GM12878 (cell line): ENCODE measurements at regions not wholly inside any gene's neighbourhood (a gene's known extent, or its start where the extent isn't known, plus 50 kb on each side); places are given as distances from the start of the nearest gene placed in this dataset.

Experiments
- ATAC-seq: fragments of 200-7000 bp; cut with Tn5 transposase; 3 replicates; pipeline ENCODE4 v1.9.1; 2020; ENCODE audit warnings: mild to moderate bottlenecking, moderate library complexity
- BruUV-seq: library from RNA; stranded (reverse); fragments of 400-500 nt; replicated peaks from 2 replicates; lab custom pipeline; 2021; lab: Mats Ljungman, UMichigan
- CTCF ChIA-PET: fragments of 300-600 bp; sonication (Branson Sonifier 250); formaldehyde crosslinking; extraction: SDS; loops from one replicate; lab custom pipeline; 2021; ENCODE audit warnings: inconsistent platforms; lab: Yijun Ruan, JAX
- POLR2A ChIA-PET: fragments of 350-600 bp; formaldehyde crosslinking; extraction: SDS; loops from one replicate; lab custom pipeline; 2021; ENCODE audit warnings: inconsistent platforms; lab: Charles Lee
- RAD21 ChIA-PET: fragments of 300-600 bp; sonication (Branson Sonifier 250); formaldehyde crosslinking; loops from one replicate; lab custom pipeline; 2023; ENCODE audit warnings: antibody characterized with exemption; ENCODE audit not compliant: unreplicated experiment; lab: Charles Lee
- SMC1A ChIA-PET: fragments of 300-600 bp; sonication (Branson Sonifier 250); formaldehyde crosslinking; loops from one replicate; lab custom pipeline; 2023; ENCODE audit not compliant: unreplicated experiment, uncharacterized antibody; lab: Charles Lee
- DNase-seq: peaks from one replicate; pipeline ENCODE4 v3.0.0-alpha.2; 2011; ENCODE audit warnings: low read depth, low spot score
- FAIRE-seq: peaks from 3 replicates; lab custom pipeline; 2011; peaks lifted over from hg19 to GRCh38; lab: Jason Lieb, UNC
- H2AFZ ChIP-seq: 2 replicates; pipeline ENCODE4 v1.6.0; 2011; ENCODE audit warnings: low read depth, low read length, control low read depth; ENCODE audit not compliant: control insufficient read depth
- H3K27ac ChIP-seq: 2 replicates; pipeline ENCODE4 v1.5.1; 2011; ENCODE audit warnings: control low read depth; ENCODE audit not compliant: control insufficient read depth, insufficient read depth
- H3K27me3 ChIP-seq, 2 experiments: replicated peaks in 1 of 2; 2 replicates each; pipeline versions ENCODE4 v1.6.0 to v1.6.1; 2011; ENCODE audit warnings: low read length in 1 of 2; ENCODE audit not compliant: control insufficient read depth in 2 of 2, insufficient read depth in 2 of 2
- H3K36me3 ChIP-seq, 2 experiments: 2 replicates each; pipeline ENCODE4 v1.5.1; 2011; ENCODE audit warnings: low read length in 1 of 2; ENCODE audit not compliant: control insufficient read depth in 2 of 2, insufficient read depth in 2 of 2
- H3K4me1 ChIP-seq: 2 replicates; pipeline ENCODE4 v1.6.1; 2011; ENCODE audit warnings: mild to moderate bottlenecking, low read length, moderate library complexity, mixed read lengths; ENCODE audit not compliant: control insufficient read depth, insufficient read depth
- H3K4me2 ChIP-seq: 2 replicates; pipeline ENCODE4 v1.6.0; 2011; ENCODE audit warnings: control low read depth; ENCODE audit not compliant: control insufficient read depth, insufficient read depth
- H3K4me3 ChIP-seq: fragments of 200-600 bp; sonication (generic); 2 replicates; pipeline ENCODE4 v1.5.1; 2016
- H3K79me2 ChIP-seq: 2 replicates; pipeline ENCODE4 v1.6.0; 2011; ENCODE audit warnings: low read length; ENCODE audit not compliant: control insufficient read depth, insufficient read depth
- H3K9ac ChIP-seq: 2 replicates; pipeline ENCODE4 v1.8.0; 2011; ENCODE audit warnings: low read length, control low read depth, mixed read lengths; ENCODE audit not compliant: control insufficient read depth, insufficient read depth
- H3K9me3 ChIP-seq: replicated peaks from 3 replicates; pipeline ENCODE4 v1.5.1; 2011; ENCODE audit warnings: mild to moderate bottlenecking, low read length; ENCODE audit not compliant: control insufficient read depth, insufficient read depth
- H4K20me1 ChIP-seq: 2 replicates; pipeline ENCODE4 v1.6.0; 2011; ENCODE audit not compliant: control insufficient read depth, insufficient read depth
- ASH2L ChIP-seq: fragments of 300-600, 200-600 bp; sonication (generic); IDR thresholded peaks from 2 replicates; pipeline ENCODE4 v1.6.1; 2017; ENCODE audit warnings: low read depth, mild to moderate bottlenecking, borderline replicate concordance
- CBFB ChIP-seq: IDR thresholded peaks from 2 replicates; pipeline ENCODE4 v1.6.1; 2016; ENCODE audit warnings: antibody characterized with exemption, low read depth
- DPF2 ChIP-seq: fragments of 450-650 bp; IDR thresholded peaks from 2 replicates; pipeline ENCODE4 v1.6.1; 2017; ENCODE audit warnings: mild to moderate bottlenecking
- EGR1 ChIP-seq, 2 experiments: IDR thresholded peaks; 1 replicate in 1 of 2; 2 replicates in 1 of 2; pipeline ENCODE4 v1.6.1; 2011 to 2012; ENCODE audit warnings: low read depth in 2 of 2, low read length in 2 of 2, borderline replicate concordance in 1 of 2, mild to moderate bottlenecking in 1 of 2, moderate library complexity in 1 of 2
- FOS ChIP-seq: IDR thresholded peaks from 3 replicates; pipeline ENCODE4 v1.6.1; 2011; ENCODE audit warnings: borderline replicate concordance; ENCODE audit not compliant: insufficient read length; ENCODE audit errors: extremely low read depth
- FOXM1 ChIP-seq: IDR thresholded peaks from 2 replicates; pipeline ENCODE4 v1.6.1; 2012; ENCODE audit warnings: low read depth, mild to moderate bottlenecking, inconsistent platforms, low read length, moderate library complexity
- GABPA ChIP-seq: IDR thresholded peaks from 2 replicates; pipeline ENCODE4 v1.6.1; 2014; ENCODE audit warnings: antibody characterized with exemption, low read depth, mild to moderate bottlenecking, inconsistent platforms
- NFXL1 ChIP-seq: fragments of 450-650 bp; IDR thresholded peaks from 2 replicates; pipeline ENCODE4 v1.6.1; 2017; ENCODE audit warnings: antibody characterized with exemption, mild to moderate bottlenecking, borderline replicate concordance
- RB1 ChIP-seq: fragments of 450-650 bp; formaldehyde crosslinking; IDR thresholded peaks from 2 replicates; pipeline ENCODE4 v1.6.1; 2017; ENCODE audit warnings: mild to moderate bottlenecking, borderline replicate concordance
- RELB ChIP-seq: fragments of 450-650 bp; IDR thresholded peaks from 2 replicates; pipeline ENCODE4 v1.6.1; 2017; ENCODE audit warnings: low read depth, mild to moderate bottlenecking, moderate library complexity
- RFX5 ChIP-seq: IDR thresholded peaks from 2 replicates; pipeline ENCODE4 v1.6.1; 2011; ENCODE audit warnings: low read depth, low read length, improper control_type of control experiment
- STAT1 ChIP-seq: fragments of 450-650 bp; conservative IDR thresholded peaks from 2 replicates; pipeline ENCODE4 v1.6.1; 2014; ENCODE audit warnings: antibody characterized with exemption, mild to moderate bottlenecking
- TBL1XR1 ChIP-seq: IDR thresholded peaks from 2 replicates; pipeline ENCODE4 v1.6.1; 2012; ENCODE audit warnings: low read depth, low read length, improper control_type of control experiment
- WGBS: methylation state at CpG from one replicate; pipeline ENCODE4 v1.1.6; 2016; ENCODE audit warnings: low lambda C conversion rate; ENCODE audit not compliant: insufficient replicate concordance, insufficient coverage; ENCODE audit errors: missing lambda C conversion rate; 5-methylcytosine and 5-hydroxymethylcytosine counted together
- in situ Hi-C: fragments of 300-500 bp; cut with MboI; formaldehyde crosslinking; loops from 9 replicates; pipeline ENCODE4 v1.14.3; 2018; ENCODE audit warnings: mixed read lengths
- intact Hi-C: fragments of 100-400 bp; cut with micrococcal nuclease; formaldehyde crosslinking; loops from one replicate; pipeline ENCODE4 v1.14.2; 2022; ENCODE audit not compliant: unreplicated experiment
- TF ChIP-seq, protein P1 (sequence below): IDR thresholded peaks from 2 replicates; pipeline ENCODE4 v1.6.1; 2011; ENCODE audit warnings: low read depth, low read length, improper control_type of control experiment, borderline replicate concordance

- H3K27ac ChIP-seq, result no peak overlapping the region
- WGBS, result 20% methylated on average over 2 of the region's 2 CpGs
These were observed 334.5 kb upstream of the MMADHC start for GRCh38 chr2:149921911-149922616.

DNA sequence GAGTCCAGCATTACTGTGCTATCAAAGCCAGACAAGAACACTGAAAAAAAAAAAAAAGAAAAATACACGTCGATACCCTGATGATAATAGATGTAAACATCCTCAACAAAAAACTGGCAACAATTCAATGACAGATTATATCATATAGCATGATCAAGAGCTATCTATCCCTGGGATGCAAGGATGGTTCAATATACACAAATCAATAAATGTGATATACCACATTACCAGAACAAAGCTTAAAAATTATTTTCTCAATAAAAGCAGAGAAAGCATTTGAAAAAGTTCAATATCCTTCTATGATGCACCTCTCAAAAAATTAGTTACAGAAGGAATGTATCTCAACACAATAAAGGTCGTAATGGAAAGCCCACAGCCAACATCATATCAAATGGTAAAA is 332.8 kb upstream of the MMADHC start:
- H4K20me1 ChIP-seq, result no peaks in the 10 kb centered on the region
- DNase-seq, result no peak
- H3K4me3 ChIP-seq, result no peak overlapping the region
- intact Hi-C loops (no loop called here), in situ Hi-C loops (no loop called here)
- ATAC-seq, result no peak
- no peaks in the 10 kb centered on the region for H3K36me3 ChIP-seq
- no peak overlapping the region for H3K9ac ChIP-seq
- no peak overlapping the region for H3K4me2 ChIP-seq
- 42% methylated on average over 3 of the region's 3 CpGs for WGBS
- ChIA-PET SMC1A (interaction anchor here (0.6 to 0.9 kb wide), 2 partner anchors 9 to 84 kb away, joined by 3 to 5 read pairs; no protein-coding TSS in a partner anchor), RAD21 (interaction anchor here (0.7 kb wide), 1 partner anchor 176 kb away, joined by 3 read pairs; no protein-coding TSS in a partner anchor), POLR2A (no interaction called here), CTCF (no interaction called here)
- no peaks in the 10 kb centered on the region for H3K4me1 ChIP-seq
- no peak for FAIRE-seq
- no peak overlapping the region for H2AFZ ChIP-seq
- H3K9me3 ChIP-seq, result no peaks in the 10 kb centered on the region
- no peak overlapping the region for H3K27ac ChIP-seq
- H3K79me2 ChIP-seq, result no peaks in the 10 kb centered on the region
- BruUV-seq, result no TSS peak
- no peaks in the 10 kb centered on the region for H3K27me3 ChIP-seq
- TF ChIP-seq STAT1, result no peak
- no peak for TF ChIP-seq EGR1 (IDR thresholded peaks at IDR 0.05; ENCODE audit: borderline replicate concordance in 1 of 2, low read depth in 2 of 2, low read length in 2 of 2)
- TF ChIP-seq RELB, result no peak
- no peak for TF ChIP-seq CBFB
- TF ChIP-seq RFX5, result no peak
- no peak for TF ChIP-seq TBL1XR1
- TF ChIP-seq GABPA, result no peak
- TF ChIP-seq FOXM1, result no peak
- TF ChIP-seq DPF2, result no peak
- no peak for TF ChIP-seq NFXL1

More at GRCh38 chr2:149921911-149922616, 334.5 kb upstream of the MMADHC start:
- H3K4me2 ChIP-seq, result no peak overlapping the region
- DNase-seq (no peak), FAIRE-seq (no peak), ATAC-seq (no peak)
- H4K20me1 ChIP-seq, result no peaks in the 10 kb centered on the region
- H3K4me3 ChIP-seq, result no peak overlapping the region
- in situ Hi-C loops, result no loop called here
- H3K79me2 ChIP-seq, result no peaks in the 10 kb centered on the region
- H2AFZ ChIP-seq, result no peak overlapping the region
- H3K9ac ChIP-seq, result no peak overlapping the region
- intact Hi-C loops, result no loop called here
- no peaks in the 10 kb centered on the region for H3K9me3 ChIP-seq
- no peaks in the 10 kb centered on the region for H3K4me1 ChIP-seq
- ChIA-PET SMC1A (no interaction called here), POLR2A (no interaction called here), RAD21 (no interaction called here), CTCF (no interaction called here)
- TF ChIP-seq, protein P1, sequence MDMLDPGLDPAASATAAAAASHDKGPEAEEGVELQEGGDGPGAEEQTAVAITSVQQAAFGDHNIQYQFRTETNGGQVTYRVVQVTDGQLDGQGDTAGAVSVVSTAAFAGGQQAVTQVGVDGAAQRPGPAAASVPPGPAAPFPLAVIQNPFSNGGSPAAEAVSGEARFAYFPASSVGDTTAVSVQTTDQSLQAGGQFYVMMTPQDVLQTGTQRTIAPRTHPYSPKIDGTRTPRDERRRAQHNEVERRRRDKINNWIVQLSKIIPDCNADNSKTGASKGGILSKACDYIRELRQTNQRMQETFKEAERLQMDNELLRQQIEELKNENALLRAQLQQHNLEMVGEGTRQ, result no peak
- TF ChIP-seq FOS, result no peak
- TF ChIP-seq RB1, result no peak
- TF ChIP-seq ASH2L, result no peak
- H3K27me3 ChIP-seq, result no peaks in the 10 kb centered on the region
- no peaks in the 10 kb centered on the region for H3K36me3 ChIP-seq
- BruUV-seq, result no TSS peak
